Sigmoid colon (tissue), 6 donors: ENCODE measurements at regions not wholly inside any gene's neighbourhood (a gene's known extent, or its start where the extent isn't known, plus 50 kb on each side); places are given as distances from the start of the nearest gene placed in this dataset.
A peak's percentile ranks its signal among the peaks of the same experiment; 100 is the strongest.

Source experiments
- DNase-seq: peaks from one replicate; pipeline ENCODE4 v3.0.0-alpha.2; 2019
- H3K27ac ChIP-seq, 4 donors: fragments of 200-600 bp; sonication (generic); one replicate each; pipeline ENCODE4 v1.5.1; 2016 to 2019; ENCODE audit warnings: mild to moderate bottlenecking in 1 of 4
- H3K27me3 ChIP-seq, 3 donors: fragments of 200-600 bp; sonication (generic); one replicate each; pipeline ENCODE4 v1.5.1; 2019; ENCODE audit warnings: mild to moderate bottlenecking in 1 of 3
- H3K36me3 ChIP-seq, 4 donors: fragments of 200-600 bp; sonication (generic); one replicate each; pipeline ENCODE4 v1.5.1; 2016 to 2019
- H3K4me1 ChIP-seq, 4 donors: fragments of 200-600 bp; sonication (generic); one replicate each; pipeline ENCODE4 v1.5.1; 2017 to 2019
- H3K4me3 ChIP-seq, 4 donors: fragments of 200-600 bp; sonication (generic); one replicate each; pipeline ENCODE4 v1.5.1; 2017 to 2019; ENCODE audit warnings: mild to moderate bottlenecking in 2 of 4, moderate library complexity in 1 of 4
- H3K9me3 ChIP-seq, 4 donors: fragments of 200-600 bp in 3 of 4; sonication (generic) in 3 of 4; one replicate each; pipeline versions ENCODE4 v1.5.1 to v1.6.1; 2013 to 2019
- CTCF ChIP-seq, 4 experiments: fragments of 450-650 bp in 3 of 4; fragments of 200-600 bp in 1 of 4; IDR thresholded peaks; one replicate each; pipeline ENCODE4 v1.5.1; 2016 to 2019; ENCODE audit warnings: antibody characterized with exemption in 4 of 4, mild to moderate bottlenecking in 3 of 4, moderate library complexity in 2 of 4
- EP300 ChIP-seq, 4 donors: sonication (generic); formaldehyde crosslinking; IDR thresholded peaks; one replicate each; pipeline ENCODE4 v1.6.1; 2017; ENCODE audit warnings: antibody characterized with exemption in 4 of 4
- POLR2A ChIP-seq, 2 donors: fragments of 450-650 bp; IDR thresholded peaks; one replicate each; pipeline ENCODE4 v1.6.1; 2016; ENCODE audit warnings: antibody characterized with exemption in 2 of 2, mild to moderate bottlenecking in 2 of 2, moderate library complexity in 2 of 2
- POLR2AphosphoS5 ChIP-seq, 4 donors: sonication (generic); formaldehyde crosslinking; IDR thresholded peaks; one replicate each; pipeline ENCODE4 v1.6.1; 2017; ENCODE audit warnings: antibody characterized with exemption in 4 of 4
- WGBS, 2 donors: extraction: QIAGEN DNeasy Blood & Tissue Kit; methylation state at CpG; one replicate each; pipeline ENCODE4 v1.1.7; 2013; 5-methylcytosine and 5-hydroxymethylcytosine counted together
- intact Hi-C: fragments of 100-400 bp; cut with DNase I; formaldehyde crosslinking; loops from one replicate; pipeline ENCODE4 v1.15.1; 2023
- donor health status: healthy with polysubstance abuse.
- donor health status: healthy.

GRCh38 chr9:87093777-87094176 lies 146.5 kb upstream of the GAS1 start:
- no peak overlapping the region for H3K4me3 ChIP-seq
- TF ChIP-seq POLR2AphosphoS5 (IDR thresholded peaks at IDR 0.05) = no peak
- no peak for TF ChIP-seq EP300 (IDR thresholded peaks at IDR 0.05)
- no peak for TF ChIP-seq POLR2A (IDR thresholded peaks at IDR 0.05)
- no peak for TF ChIP-seq CTCF (IDR thresholded peaks at IDR 0.05)
- no peaks in the 10 kb centered on the region for H3K9me3 ChIP-seq
- no peaks in the 10 kb centered on the region for H3K36me3 ChIP-seq
- H3K27ac ChIP-seq = no peak overlapping the region
- peaks cover 0 to 22% (median 11%) of the 10 kb centered on the region in 4 donors for H3K4me1 ChIP-seq
- no peak for DNase-seq
- WGBS, 2 donors = 79 to 81% methylated on average over 3 of the region's 3 CpGs
- intact Hi-C loops = no loop called here
- H3K27me3 ChIP-seq = no peaks in the 10 kb centered on the region

GRCh38 chr9:87095951-87096350 lies 148.6 kb upstream of the GAS1 start:
- Histone ChIP-seq H3K27ac (no peak overlapping the region), H3K36me3 (no peaks in the 10 kb centered on the region), H3K9me3 (no peaks in the 10 kb centered on the region), H3K27me3 (no peaks in the 10 kb centered on the region), H3K4me1 (peaks cover 0 to 34% (median 11%) of the 10 kb centered on the region in 4 donors), H3K4me3 (no peak overlapping the region)
- 78 to 83% methylated on average over 5 of the region's 5 CpGs for WGBS, 2 donors
- intact Hi-C loops = no loop called here
- DNase-seq = no peak
- TF ChIP-seq EP300 (IDR thresholded peaks at IDR 0.05) (no peak), POLR2A (IDR thresholded peaks at IDR 0.05) (no peak), CTCF (IDR thresholded peaks at IDR 0.05) (no peak), POLR2AphosphoS5 (IDR thresholded peaks at IDR 0.05) (no peak)

GRCh38 chr9:87096506-87096905 lies 149.2 kb upstream of the GAS1 start:
- H3K4me1 ChIP-seq = peaks cover 0 to 34% (median 11%) of the 10 kb centered on the region in 4 donors
- TF ChIP-seq EP300 (IDR thresholded peaks at IDR 0.05) = no peak
- TF ChIP-seq POLR2AphosphoS5 (IDR thresholded peaks at IDR 0.05) = no peak
- no peak for TF ChIP-seq CTCF (IDR thresholded peaks at IDR 0.05)
- no peak for TF ChIP-seq POLR2A (IDR thresholded peaks at IDR 0.05)

GRCh38 chr9:87097238-87097637 lies 149.9 kb upstream of the GAS1 start:
- Histone ChIP-seq H3K36me3 (no peaks in the 10 kb centered on the region), H3K4me3 (no peak overlapping the region), H3K27ac (peak overlapping the region in 3 of 4 donors; percentile 20 to 53 (median 41)), H3K27me3 (no peaks in the 10 kb centered on the region), H3K9me3 (no peaks in the 10 kb centered on the region), H3K4me1 (peaks cover 0 to 34% (median 11%) of the 10 kb centered on the region in 4 donors)
- no peak for DNase-seq
- TF ChIP-seq CTCF (IDR thresholded peaks at IDR 0.05) (no peak), POLR2AphosphoS5 (IDR thresholded peaks at IDR 0.05) (peak; percentile 73 to 89 (median 88)), EP300 (IDR thresholded peaks at IDR 0.05) (peak in 1 of 4 donors; percentile 24), POLR2A (IDR thresholded peaks at IDR 0.05) (no peak)
- 75 to 89% methylated on average over 3 of the region's 3 CpGs for WGBS, 2 donors
- intact Hi-C loops = no loop called here

More at GRCh38 chr9:87096506-87096905, 149.2 kb upstream of the GAS1 start:
- no peak overlapping the region for H3K27ac ChIP-seq
- H3K4me3 ChIP-seq = no peak overlapping the region
- intact Hi-C loops = no loop called here
- 65 to 86% methylated on average over 2 of the region's 2 CpGs for WGBS, 2 donors
- no peaks in the 10 kb centered on the region for H3K27me3 ChIP-seq
- no peaks in the 10 kb centered on the region for H3K36me3 ChIP-seq
- H3K9me3 ChIP-seq = no peaks in the 10 kb centered on the region
- no peak for DNase-seq

- H3K9me3 ChIP-seq = no peaks in the 10 kb centered on the region
- H3K27me3 ChIP-seq = no peaks in the 10 kb centered on the region
- DNase-seq = no peak
- WGBS, 2 donors = 58 to 74% methylated on average over 1 of the region's 1 CpG
- TF ChIP-seq POLR2AphosphoS5 (IDR thresholded peaks at IDR 0.05) = peak in 1 of 4 donors; percentile 12
- TF ChIP-seq POLR2A (IDR thresholded peaks at IDR 0.05) = no peak
- no peak for TF ChIP-seq EP300 (IDR thresholded peaks at IDR 0.05)
- TF ChIP-seq CTCF (IDR thresholded peaks at IDR 0.05) = no peak
- intact Hi-C loops = no loop called here
- H3K27ac ChIP-seq = no peak overlapping the region
- H3K36me3 ChIP-seq = no peaks in the 10 kb centered on the region
- no peak overlapping the region for H3K4me3 ChIP-seq
- H3K4me1 ChIP-seq = peaks cover 0 to 34% (median 11%) of the 10 kb centered on the region in 4 donors
Measured at GRCh38 chr9:87099407-87099806, 152.1 kb upstream of the GAS1 start.
